Mesenteric fat pad (tissue), 1 donor: ENCODE measurements at regions not wholly inside any gene's neighbourhood (a gene's known extent, or its start where the extent isn't known, plus 50 kb on each side); places are given as distances from the start of the nearest gene placed in this dataset.

Source experiments
- DNase-seq: peaks from one replicate; pipeline ENCODE4 v3.0.0-alpha.2; 2020; ENCODE audit warnings: low spot score
- donor health status: DM: yes; HTN: yes; CAD: no.

- no peak for DNase-seq
Measured at GRCh38 chr14:96637521-96637920, 135.3 kb downstream of the PAPOLA start.

DNA sequence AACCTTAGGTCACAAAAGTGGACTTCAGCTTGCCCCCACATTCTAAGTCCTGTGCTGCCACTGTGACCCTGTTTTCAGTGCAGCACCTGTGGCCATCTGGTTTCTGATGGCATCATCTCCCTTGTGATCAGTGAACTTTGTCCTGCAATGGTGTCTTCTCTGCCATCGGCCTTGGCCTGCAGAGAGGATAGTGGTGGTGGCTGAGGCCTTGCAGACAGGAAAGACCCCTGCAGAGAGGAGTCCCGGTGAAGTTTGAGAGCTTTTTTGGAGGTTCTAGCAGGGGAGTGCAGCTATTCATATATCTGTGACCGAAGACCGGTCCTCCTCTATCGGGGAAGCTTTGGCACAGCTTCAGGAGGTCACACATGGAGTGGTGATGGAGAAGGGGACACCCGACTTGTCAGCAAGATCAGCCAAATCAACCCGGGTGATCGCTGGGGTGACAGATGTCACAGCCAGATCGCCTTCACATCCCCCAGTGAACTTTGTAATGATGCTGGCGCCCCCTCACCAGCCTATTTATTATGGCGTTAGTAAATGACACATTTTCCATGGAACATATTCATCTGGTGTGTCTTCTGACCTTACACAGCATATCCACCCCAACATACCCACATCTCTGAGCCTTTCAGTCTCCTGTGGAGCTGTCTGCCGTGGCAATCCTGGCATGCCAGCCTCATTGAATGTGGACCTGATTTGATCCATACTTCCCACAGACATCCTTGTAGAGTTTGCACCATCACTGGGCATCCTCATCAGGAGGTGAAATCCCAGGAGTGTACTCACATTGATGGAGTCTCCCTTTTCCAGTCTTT, 136.1 kb downstream of the PAPOLA start:
- DNase-seq = no peak

- no peak for DNase-seq
Measured at GRCh38 chr14:96639550-96639949, 137.4 kb downstream of the PAPOLA start.

GRCh38 chr14:96648506-96649326, 146.5 kb downstream of the PAPOLA start:
- no peak for DNase-seq

- no peak for DNase-seq
Measured at GRCh38 chr14:96649327-96649601, 147.1 kb downstream of the PAPOLA start.

DNA sequence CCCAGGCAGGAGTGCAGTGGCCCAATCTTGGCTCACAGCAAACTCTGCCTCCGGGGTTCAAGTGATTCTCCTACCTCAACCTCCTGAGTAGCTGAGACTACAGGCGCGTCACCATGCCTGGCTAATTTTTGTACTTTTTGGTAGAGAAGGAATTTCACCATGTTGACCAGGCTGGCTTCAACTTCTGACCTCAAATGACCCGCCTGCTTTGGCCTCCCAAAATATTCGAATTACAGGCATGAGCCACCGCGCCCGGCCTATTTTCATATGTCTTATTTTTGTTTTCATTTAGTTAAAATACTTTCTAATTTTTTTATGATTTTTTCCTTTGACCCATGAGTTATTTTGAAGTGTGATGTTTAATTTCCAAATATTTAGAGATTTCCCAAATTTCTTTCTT, 143.6 kb upstream of the VRK1 start:
- no peak for DNase-seq

- DNase-seq = no peak
Measured at GRCh38 chr14:96658611-96659010, 138.6 kb upstream of the VRK1 start.

- no peak for DNase-seq
Measured at GRCh38 chr14:96660123-96660522, 137.1 kb upstream of the VRK1 start.

GRCh38 chr14:96660667-96661066, 136.5 kb upstream of the VRK1 start:
- no peak for DNase-seq

DNA sequence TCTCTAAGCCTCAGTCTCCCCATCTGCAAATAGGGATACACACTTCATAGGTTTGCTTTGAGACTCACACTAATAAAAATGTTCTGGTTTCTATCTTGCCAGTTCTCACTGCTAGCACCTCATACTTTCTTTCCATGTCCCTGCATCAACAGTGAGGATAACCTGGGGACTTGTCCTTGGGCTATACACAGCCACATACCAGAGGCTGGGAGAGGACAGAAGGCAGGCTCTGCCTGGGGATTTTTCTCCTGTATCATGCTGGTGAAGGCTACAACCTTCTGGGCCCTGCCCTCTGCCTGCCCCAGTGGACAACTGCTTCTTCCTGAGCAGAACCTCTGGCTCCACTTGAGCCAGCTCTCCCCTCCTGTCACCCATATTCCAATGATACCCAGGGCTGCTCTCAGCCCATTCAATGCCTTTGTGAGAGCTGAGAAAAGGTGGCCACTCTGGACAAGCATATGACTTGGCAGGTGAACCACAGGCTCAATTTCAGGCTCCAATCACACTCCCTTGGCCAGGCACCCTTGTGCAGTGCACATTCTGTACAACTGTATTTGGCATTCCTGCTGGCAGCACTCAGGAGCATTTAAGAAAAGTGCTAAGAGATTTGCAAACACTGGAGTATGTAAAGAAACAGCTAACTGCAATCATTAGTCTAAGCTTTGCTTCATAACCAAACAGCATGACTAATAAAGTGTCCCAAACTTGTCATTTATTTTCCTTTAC, 135.8 kb upstream of the VRK1 start:
- DNase-seq = no peak

- no peak for DNase-seq
Measured at GRCh38 chr14:96662116-96662970, 134.8 kb upstream of the VRK1 start.

DNA sequence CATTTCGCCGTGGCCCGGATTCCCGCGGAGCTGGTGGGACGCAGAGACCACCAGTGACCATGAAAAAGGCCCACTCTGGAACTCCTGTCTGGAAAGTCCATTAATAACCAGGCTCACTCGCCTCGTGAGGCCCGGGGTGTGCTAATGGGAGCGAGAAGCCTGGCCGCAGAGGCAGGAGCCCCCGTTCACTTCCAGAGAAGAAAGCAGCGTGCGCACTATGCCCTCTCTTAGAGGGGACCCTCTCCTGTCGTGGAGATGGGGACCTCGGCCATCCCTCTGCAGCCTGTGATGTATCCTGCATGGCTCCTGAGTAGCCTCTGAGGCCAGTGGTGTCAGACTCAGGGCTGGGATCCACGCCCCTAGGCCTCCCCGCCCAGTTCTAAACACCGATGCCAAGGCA, 134.1 kb upstream of the VRK1 start:
- no peak for DNase-seq

- DNase-seq = no peak
Measured at GRCh38 chr14:96663491-96664067, 133.6 kb upstream of the VRK1 start.

- no peak for DNase-seq
Measured at GRCh38 chr14:96666088-96666487, 131.1 kb upstream of the VRK1 start.

GRCh38 chr14:96670391-96670790, 126.8 kb upstream of the VRK1 start:
- no peak for DNase-seq

GRCh38 chr14:96671218-96671617, 126.0 kb upstream of the VRK1 start:
- no peak for DNase-seq

- no peak for DNase-seq
Measured at GRCh38 chr14:96673706-96674105, 123.5 kb upstream of the VRK1 start.

DNA sequence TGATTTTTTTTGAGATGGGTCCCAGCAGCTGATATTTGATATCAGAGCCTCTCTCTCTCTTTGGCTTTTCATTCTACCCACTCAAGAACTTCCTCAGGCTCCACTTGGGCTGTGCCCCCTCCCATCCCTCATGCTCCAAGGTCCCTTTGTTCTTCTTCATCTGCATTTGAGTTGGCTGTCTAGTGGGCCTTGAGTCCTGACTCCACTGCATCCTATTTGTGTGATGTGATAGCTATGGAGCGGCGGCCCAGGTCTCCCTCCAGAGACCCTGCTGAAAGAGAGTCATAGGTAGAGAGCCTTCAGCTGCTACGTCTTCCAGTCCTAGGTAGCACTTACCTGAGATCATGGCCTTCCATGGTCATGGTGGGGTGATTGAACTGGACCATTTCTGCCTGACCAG, 123.1 kb upstream of the VRK1 start:
- DNase-seq = no peak

DNA sequence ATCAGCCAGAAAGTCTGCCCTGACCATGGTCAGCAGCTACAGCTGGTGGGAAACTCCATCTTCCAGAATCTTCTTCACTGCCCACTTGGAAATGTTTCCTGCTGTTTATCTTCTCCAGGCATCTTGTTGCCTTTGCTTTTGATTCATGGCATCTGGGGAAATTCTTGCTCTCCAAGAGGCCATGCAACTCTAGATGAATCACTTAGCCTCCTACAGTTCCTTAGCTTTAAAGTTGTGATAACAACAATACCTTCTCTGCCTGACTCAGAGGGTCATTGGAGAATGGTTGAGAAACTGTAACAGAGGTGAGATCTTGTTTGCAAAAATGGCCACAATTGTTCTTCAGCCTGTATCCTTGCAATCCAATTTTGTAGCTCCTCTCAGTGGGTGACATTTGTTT, 121.0 kb upstream of the VRK1 start:
- no peak for DNase-seq

DNA sequence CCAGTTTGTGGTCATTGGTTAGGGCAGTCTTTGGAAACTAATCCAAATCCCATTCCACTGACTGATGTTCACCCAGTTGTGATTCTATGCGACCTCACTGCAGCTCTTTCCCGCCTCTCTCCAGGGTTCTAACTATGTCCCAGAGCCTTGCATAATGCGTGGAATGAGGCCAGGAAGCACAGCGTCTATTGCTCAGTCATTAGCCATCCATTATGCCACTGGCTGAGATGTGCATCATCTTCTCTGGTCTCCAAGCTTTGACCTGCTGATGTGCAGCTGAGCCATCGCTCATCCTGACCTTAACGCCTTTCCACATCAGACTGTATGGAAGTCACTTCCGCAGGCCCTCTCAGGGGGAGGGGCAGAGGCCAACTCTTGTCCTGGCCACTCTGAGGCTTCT, 115.4 kb upstream of the VRK1 start:
- DNase-seq = no peak

DNA sequence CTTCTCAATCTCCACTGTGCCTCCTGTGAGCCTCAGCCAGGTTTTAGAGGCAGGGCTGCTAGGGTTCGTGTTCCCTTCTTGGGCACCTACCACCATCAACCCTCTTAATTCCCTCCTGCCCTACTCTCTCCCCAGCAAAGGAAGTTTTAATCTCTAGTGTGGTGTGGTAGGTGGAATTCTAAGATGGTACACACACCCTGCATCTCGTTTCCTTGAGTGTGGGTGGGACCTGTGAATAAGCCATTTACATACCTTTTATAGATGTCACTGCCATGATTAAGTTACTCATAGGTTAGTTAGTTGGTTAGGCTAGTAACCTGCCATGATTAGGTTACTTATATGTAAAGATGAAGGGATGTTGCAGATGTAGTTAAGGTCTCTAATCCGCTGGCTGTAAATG, 114.8 kb upstream of the VRK1 start:
- no peak for DNase-seq
